ENCODE measurements at regions not wholly inside any gene's neighbourhood (a gene's known extent, or its start where the extent isn't known, plus 50 kb on each side); places are given as distances from the start of the nearest gene placed in this dataset.

DNA sequence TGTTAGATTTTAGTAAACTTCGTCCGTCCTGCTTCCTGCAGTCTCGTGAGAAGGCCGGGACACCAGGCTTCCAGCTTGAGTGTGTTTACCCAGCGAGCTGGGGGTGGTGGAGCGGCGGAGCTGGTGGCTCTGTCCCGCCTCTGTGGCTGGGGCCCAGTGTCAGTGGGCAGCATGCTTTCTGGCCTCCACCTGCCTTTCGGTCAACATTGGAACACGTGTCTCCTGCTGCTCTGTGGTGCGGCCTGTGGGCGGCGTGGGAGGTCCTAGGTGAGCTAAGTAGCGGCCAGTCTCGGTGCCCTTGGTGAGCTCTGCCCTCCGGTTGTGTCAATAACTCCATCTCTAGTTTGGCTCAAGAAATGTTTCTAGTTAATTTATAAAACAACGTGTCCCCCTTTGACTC lies 125.9 kb downstream of the GADD45G start:
- H3K4me3 Mint-ChIP-seq, result no peak overlapping the region
- CTCF ChIA-PET, result no interaction called here
- H3K27ac Mint-ChIP-seq, result no peak overlapping the region
- H3K9me3 Mint-ChIP-seq, result no peaks in the 10 kb centered on the region
- no peaks in the 10 kb centered on the region for H3K27me3 Mint-ChIP-seq
- no peak for DNase-seq
- no peaks in the 10 kb centered on the region for H3K36me3 ChIP-seq (ENCODE audit: insufficient read depth, low read length)
- POLR2A ChIA-PET, result interaction anchor here (2.1 kb wide), 1 partner anchor 13 kb away, joined by 8 read pairs; no protein-coding TSS in a partner anchor
- ATAC-seq (ENCODE audit: poor library complexity), result no peak
- intact Hi-C loops (cut with DNase I, micrococcal nuclease), result no loop called here
- peaks cover 6% of the 10 kb centered on the region for H3K4me1 Mint-ChIP-seq (ENCODE audit: low read depth)
- no peaks in the 10 kb centered on the region for H3K9me3 ChIP-seq (ENCODE audit: control insufficient read depth in 1 of 2, insufficient read depth in 1 of 2, low read length in 2 of 2)
- no peak overlapping the region for H3K4me3 ChIP-seq (ENCODE audit: low read length)
- no peaks in the 10 kb centered on the region for H3K27me3 ChIP-seq (ENCODE audit: control insufficient read depth in 1 of 2, insufficient read depth in 2 of 2, low read length in 2 of 2)
- H3K4me1 ChIP-seq (ENCODE audit: insufficient read depth, low read length), result peaks cover 6% of the 10 kb centered on the region
- no peaks in the 10 kb centered on the region for H3K36me3 Mint-ChIP-seq (ENCODE audit: low read depth)
- no peak overlapping the region for H3K27ac ChIP-seq (ENCODE audit: low read depth in 1 of 2, low read length in 2 of 2)
- TF ChIP-seq CTCF (IDR thresholded peaks at IDR 0.05), result no peak

GRCh38 chr9:89731262-89732182 lies 126.7 kb downstream of the GADD45G start:
- H3K4me3 Mint-ChIP-seq, result no peak overlapping the region
- no peaks in the 10 kb centered on the region for H3K36me3 Mint-ChIP-seq (ENCODE audit: low read depth)
- Histone ChIP-seq H3K27me3 (ENCODE audit: control insufficient read depth in 1 of 2, insufficient read depth in 2 of 2, low read length in 2 of 2) (no peaks in the 10 kb centered on the region), H3K9me3 (ENCODE audit: control insufficient read depth in 1 of 2, insufficient read depth in 1 of 2, low read length in 2 of 2) (no peaks in the 10 kb centered on the region), H3K4me1 (ENCODE audit: insufficient read depth, low read length) (peaks cover 6% of the 10 kb centered on the region), H3K4me3 (ENCODE audit: low read length) (no peak overlapping the region), H3K36me3 (ENCODE audit: insufficient read depth, low read length) (no peaks in the 10 kb centered on the region), H3K27ac (ENCODE audit: low read depth in 1 of 2, low read length in 2 of 2) (no peak overlapping the region)
- DNase-seq (no peak), ATAC-seq (ENCODE audit: poor library complexity) (no peak)
- H3K27ac Mint-ChIP-seq, result no peak overlapping the region
- intact Hi-C loops (cut with DNase I, micrococcal nuclease), result no loop called here
- H3K27me3 Mint-ChIP-seq, result no peaks in the 10 kb centered on the region
- H3K9me3 Mint-ChIP-seq, result no peaks in the 10 kb centered on the region
- POLR2A ChIA-PET, result interaction anchor here (2.1 kb wide), 1 partner anchor 12 kb away, joined by 8 read pairs; no protein-coding TSS in a partner anchor
- peaks cover 6% of the 10 kb centered on the region for H3K4me1 Mint-ChIP-seq (ENCODE audit: low read depth)
- CTCF ChIA-PET, result interaction anchor here (1.2 kb wide), 1 partner anchor 129 kb away, joined by 3 read pairs; no protein-coding TSS in a partner anchor
- TF ChIP-seq CTCF (IDR thresholded peaks at IDR 0.05), result no peak

DNA sequence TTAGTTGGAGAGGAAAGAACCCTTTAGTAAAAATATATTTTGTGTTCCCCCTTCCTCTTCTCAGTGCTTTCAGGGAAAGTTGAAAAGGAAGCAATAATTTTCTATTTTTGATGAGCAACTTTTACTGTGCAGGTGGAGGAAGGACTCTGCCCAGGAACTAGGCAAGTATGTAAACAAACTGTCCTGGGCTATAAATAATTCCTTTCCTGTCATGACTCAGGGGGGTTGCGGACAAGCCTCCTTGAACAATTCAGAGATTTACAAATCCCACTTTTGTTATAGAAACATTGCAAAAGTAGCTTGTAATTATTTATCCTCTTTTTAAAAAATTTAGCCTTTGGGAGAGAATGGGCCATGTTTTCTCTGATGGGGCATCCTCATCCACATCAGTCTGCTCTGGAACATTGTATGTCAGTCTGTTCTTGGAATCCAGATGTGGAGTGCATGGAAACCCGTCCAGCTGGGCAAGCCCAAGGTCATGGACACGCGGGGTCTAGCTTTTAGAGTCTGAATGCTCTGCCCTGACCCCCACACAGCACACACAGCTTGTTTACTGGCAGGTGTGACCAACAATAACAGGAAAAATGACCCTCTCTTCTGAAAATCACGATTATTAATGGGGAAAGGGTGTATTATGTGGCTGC lies 127.6 kb downstream of the GADD45G start:
- no peaks in the 10 kb centered on the region for H3K36me3 Mint-ChIP-seq (ENCODE audit: low read depth)

More for the DNA sequence above, 127.6 kb downstream of the GADD45G start:
- H3K27ac Mint-ChIP-seq, result no peak overlapping the region
- H3K9me3 Mint-ChIP-seq, result no peaks in the 10 kb centered on the region
- H3K36me3 ChIP-seq (ENCODE audit: insufficient read depth, low read length), result no peaks in the 10 kb centered on the region
- no peaks in the 10 kb centered on the region for H3K9me3 ChIP-seq (ENCODE audit: control insufficient read depth in 1 of 2, insufficient read depth in 1 of 2, low read length in 2 of 2)
- ATAC-seq (ENCODE audit: poor library complexity) (no peak), DNase-seq (no peak)
- peaks cover 10% of the 10 kb centered on the region for H3K4me1 ChIP-seq (ENCODE audit: insufficient read depth, low read length)
- peaks cover 6% of the 10 kb centered on the region for H3K4me1 Mint-ChIP-seq (ENCODE audit: low read depth)
- POLR2A ChIA-PET, result interaction anchor here (2.1 kb wide), 1 partner anchor 11 kb away, joined by 8 read pairs; no protein-coding TSS in a partner anchor
- no peaks in the 10 kb centered on the region for H3K27me3 ChIP-seq (ENCODE audit: control insufficient read depth in 1 of 2, insufficient read depth in 2 of 2, low read length in 2 of 2)
- no peak overlapping the region for H3K4me3 Mint-ChIP-seq
- H3K27ac ChIP-seq (ENCODE audit: low read depth in 1 of 2, low read length in 2 of 2), result no peak overlapping the region
- H3K4me3 ChIP-seq (ENCODE audit: low read length), result no peak overlapping the region
- H3K27me3 Mint-ChIP-seq, result no peaks in the 10 kb centered on the region
- CTCF ChIA-PET, result interaction anchor here (1.2 kb wide), 1 partner anchor 129 kb away, joined by 3 read pairs; no protein-coding TSS in a partner anchor
- intact Hi-C loops (cut with DNase I, micrococcal nuclease), result no loop called here
- no peak for TF ChIP-seq CTCF (IDR thresholded peaks at IDR 0.05)

Measured in CD4-positive, alpha-beta T cell (primary cell).